H1 (cell line): ENCODE measurements at regions not wholly inside any gene's neighbourhood (a gene's known extent, or its start where the extent isn't known, plus 50 kb on each side); places are given as distances from the start of the nearest gene placed in this dataset.
A peak's percentile ranks its signal among the peaks of the same experiment; 100 is the strongest.

Source experiments
- CTCF ChIA-PET: fragments of 300-600 bp; sonication (Branson Sonifier 250); formaldehyde crosslinking; loops from one replicate; lab custom pipeline; 2021; ENCODE audit not compliant: partially characterized antibody; lab: Charles Lee
- POLR2A ChIA-PET: fragments of 300-600 bp; sonication (Branson Sonifier 250); formaldehyde crosslinking; loops from one replicate; lab custom pipeline; 2021; ENCODE audit warnings: inconsistent platforms; ENCODE audit not compliant: partially characterized antibody; lab: Charles Lee
- DNase-seq, 2 experiments: peaks; one replicate each; pipeline versions ENCODE4 v3.0.0 to v3.0.0-alpha.2; 2010 to 2022; ENCODE audit warnings: low spot score in 2 of 2, low read depth in 1 of 2, mixed read lengths in 1 of 2
- FAIRE-seq: peaks from 2 replicates; lab custom pipeline; 2011; peaks lifted over from hg19 to GRCh38; lab: Jason Lieb, UNC
- H2AFZ ChIP-seq: 2 replicates; pipeline ENCODE4 v1.8.1; 2012; ENCODE audit warnings: low read length, inconsistent platforms
- H2AK5ac ChIP-seq: 2 replicates; pipeline ENCODE4 v1.6.1; 2013; ENCODE audit warnings: low read depth, low read length
- H2BK120ac ChIP-seq: replicated peaks from 2 replicates; pipeline ENCODE3; 2013; ENCODE audit warnings: low read depth, low read length, inconsistent platforms
- H2BK12ac ChIP-seq: 2 replicates; pipeline ENCODE4 v1.6.1; 2013; ENCODE audit warnings: low read depth, low read length
- H2BK15ac ChIP-seq: 2 replicates; pipeline ENCODE4 v1.6.1; 2013; ENCODE audit warnings: low read length
- H2BK20ac ChIP-seq: 2 replicates; pipeline ENCODE4 v1.6.1; 2013; ENCODE audit warnings: low read length
- H2BK5ac ChIP-seq: 2 replicates; pipeline ENCODE4 v1.6.1; 2013; ENCODE audit warnings: low read depth, low read length
- H3K14ac ChIP-seq: 2 replicates; pipeline ENCODE4 v1.6.1; 2013; ENCODE audit warnings: inconsistent platforms; ENCODE audit not compliant: insufficient read length
- H3K18ac ChIP-seq: 2 replicates; pipeline ENCODE4 v1.6.1; 2013; ENCODE audit warnings: low read length; ENCODE audit errors: extremely low read depth
- H3K23ac ChIP-seq: 2 replicates; pipeline ENCODE4 v1.6.1; 2013; ENCODE audit warnings: inconsistent platforms; ENCODE audit not compliant: insufficient read length
- H3K23me2 ChIP-seq: 2 replicates; pipeline ENCODE4 v1.6.1; 2013; ENCODE audit warnings: low read depth, low read length
- H3K27ac ChIP-seq: 2 replicates; pipeline ENCODE4 v1.6.1; 2011; ENCODE audit warnings: low read depth, low read length, inconsistent platforms
- H3K27me3 ChIP-seq, 4 experiments: replicated peaks in 1 of 4; 1 replicate in 1 of 4; 2 replicates in 3 of 4; pipeline versions ENCODE4 v1.6.1 to v1.8.1; 2011 to 2013; ENCODE audit warnings: low read length in 3 of 4, mild to moderate bottlenecking in 3 of 4, inconsistent platforms in 2 of 4, mixed read lengths in 2 of 4, moderate library complexity in 1 of 4; ENCODE audit not compliant: control insufficient read depth in 3 of 4, insufficient read depth in 3 of 4; ENCODE audit errors: extremely low read depth in 1 of 4
- H3K36me3 ChIP-seq, 4 experiments: 2 replicates each; pipeline versions ENCODE4 v1.6.1 to v1.8.1; 2011 to 2013; ENCODE audit warnings: mild to moderate bottlenecking in 4 of 4, low read length in 3 of 4, moderate library complexity in 2 of 4, control low read depth in 1 of 4, inconsistent platforms in 1 of 4; ENCODE audit not compliant: insufficient read depth in 4 of 4, control insufficient read depth in 2 of 4
- H3K4ac ChIP-seq: replicated peaks from 2 replicates; pipeline ENCODE3; 2013; ENCODE audit warnings: low read length, low read depth, mixed read lengths, inconsistent platforms; ENCODE audit not compliant: insufficient read length
- H3K4me1 ChIP-seq, 4 experiments: replicated peaks in 1 of 4; 1 replicate in 1 of 4; 2 replicates in 3 of 4; pipeline versions ENCODE4 v1.6.1 to v1.8.1; 2011 to 2013; ENCODE audit warnings: low read length in 3 of 4, inconsistent platforms in 2 of 4, mixed read lengths in 1 of 4; ENCODE audit not compliant: insufficient read depth in 4 of 4, control insufficient read depth in 3 of 4
- H3K4me2 ChIP-seq, 2 experiments: 2 replicates each; pipeline versions ENCODE4 v1.6.1 to v1.8.1; 2011 to 2013; ENCODE audit warnings: low read depth in 2 of 2, low read length in 2 of 2, control low read depth in 1 of 2, inconsistent platforms in 1 of 2, mild to moderate bottlenecking in 1 of 2; ENCODE audit not compliant: insufficient read depth in 1 of 2
- H3K4me3 ChIP-seq, 4 experiments: fragments of 200-600, 300-600 bp in 1 of 4; sonication (generic), shearing (Covaris generic), sonication (Bioruptor Twin) in 1 of 4; 2 replicates each; pipeline versions ENCODE4 v1.5.1 to v1.8.1; 2011 to 2016; ENCODE audit warnings: low read length in 4 of 4, low read depth in 3 of 4, control low read depth in 2 of 4, inconsistent platforms in 2 of 4, mild to moderate bottlenecking in 2 of 4, mixed read lengths in 1 of 4, moderate library complexity in 1 of 4; ENCODE audit not compliant: insufficient read depth in 2 of 4; ENCODE audit errors: extremely low read depth in 1 of 4
- H3K56ac ChIP-seq: replicated peaks from 2 replicates; pipeline ENCODE3; 2013; ENCODE audit warnings: low read depth, mild to moderate bottlenecking, mixed read lengths, low read length, inconsistent platforms; ENCODE audit not compliant: insufficient read length
- H3K79me1 ChIP-seq: 2 replicates; pipeline ENCODE4 v1.6.1; 2013; ENCODE audit warnings: low read depth, low read length, control low read depth
- H3K79me2 ChIP-seq, 2 experiments: 2 replicates each; pipeline versions ENCODE4 v1.6.1 to v1.8.1; 2012 to 2013; ENCODE audit warnings: low read length in 2 of 2, mild to moderate bottlenecking in 2 of 2, inconsistent platforms in 1 of 2; ENCODE audit not compliant: insufficient read depth in 2 of 2, control insufficient read depth in 1 of 2
- H3K9ac ChIP-seq, 4 experiments: replicated peaks in 1 of 4; 1 replicate in 1 of 4; 2 replicates in 3 of 4; pipeline versions ENCODE4 v1.6.1 to v1.8.1; 2011 to 2013; ENCODE audit warnings: low read depth in 3 of 4, low read length in 3 of 4, control low read depth in 2 of 4, mild to moderate bottlenecking in 2 of 4, moderate library complexity in 2 of 4, inconsistent platforms in 1 of 4; ENCODE audit errors: extremely low read depth in 1 of 4
- H3K9me3 ChIP-seq, 2 experiments: 2 replicates each; pipeline versions ENCODE4 v1.6.1 to v1.8.1; 2012 to 2013; ENCODE audit warnings: mild to moderate bottlenecking in 2 of 2, moderate library complexity in 2 of 2, control low read depth in 1 of 2, inconsistent platforms in 1 of 2, low read depth in 1 of 2, low read length in 1 of 2, mixed read lengths in 1 of 2; ENCODE audit not compliant: insufficient read depth in 2 of 2
- H4K20me1 ChIP-seq, 2 experiments: replicated peaks in 1 of 2; 2 replicates each; pipeline versions ENCODE3 to v1.8.1; 2011 to 2013; ENCODE audit warnings: inconsistent platforms in 2 of 2, low read length in 2 of 2, mild to moderate bottlenecking in 1 of 2; ENCODE audit not compliant: insufficient read depth in 2 of 2, control insufficient read depth in 1 of 2
- H4K5ac ChIP-seq: 2 replicates; pipeline ENCODE4 v1.6.1; 2013; ENCODE audit warnings: low read length, low read depth, mixed read lengths, inconsistent platforms; ENCODE audit not compliant: insufficient read length
- H4K8ac ChIP-seq: 2 replicates; pipeline ENCODE4 v1.8.0; 2013; ENCODE audit warnings: mild to moderate bottlenecking, moderate library complexity, low read length, inconsistent platforms; ENCODE audit not compliant: insufficient read depth; ENCODE audit errors: extremely low read depth
- H4K91ac ChIP-seq: replicated peaks from 2 replicates; pipeline ENCODE3; 2013; ENCODE audit warnings: low read length, mixed read lengths, inconsistent platforms; ENCODE audit not compliant: insufficient read length
- ASH2L ChIP-seq: fragments of 200-600, 300-600 bp; sonication (generic); IDR thresholded peaks from one replicate; pipeline ENCODE4 v1.7.1; 2017; ENCODE audit warnings: low read length
- BCL11A ChIP-seq, 2 experiments: IDR thresholded peaks; one replicate each; pipeline ENCODE4 v1.6.1; 2011; ENCODE audit warnings: low read depth in 2 of 2, low read length in 2 of 2, mild to moderate bottlenecking in 2 of 2
- CTBP2 ChIP-seq: IDR thresholded peaks from 2 replicates; pipeline ENCODE4 v1.7.0; 2011; ENCODE audit warnings: borderline replicate concordance, mild to moderate bottlenecking, moderate library complexity, mixed read lengths, low read length; ENCODE audit not compliant: insufficient read depth, insufficient read length
- HDAC6 ChIP-seq: IDR thresholded peaks from one replicate; pipeline ENCODE4 v1.7.1; 2012; ENCODE audit warnings: low read depth, mild to moderate bottlenecking, inconsistent platforms, low read length, moderate library complexity
- JUN ChIP-seq: IDR thresholded peaks from 2 replicates; pipeline ENCODE4 v1.6.1; 2011; ENCODE audit warnings: low read depth, mild to moderate bottlenecking, improper control_type of control experiment, low read length
- PHF8 ChIP-seq: fragments of 200-600 bp; sonication (generic); conservative IDR thresholded peaks from 2 replicates; pipeline ENCODE4 v1.7.1; 2012; ENCODE audit warnings: low read depth, mild to moderate bottlenecking, inconsistent platforms, low read length, moderate library complexity
- SIRT6 ChIP-seq: IDR thresholded peaks from one replicate; pipeline ENCODE4 v1.7.1; 2012; ENCODE audit warnings: low read length, inconsistent platforms
- SP4 ChIP-seq: IDR thresholded peaks from 2 replicates; pipeline ENCODE4 v1.6.1; 2012; ENCODE audit warnings: low read length, inconsistent platforms
- SRF ChIP-seq: IDR thresholded peaks from 2 replicates; pipeline ENCODE4 v1.6.1; 2011; ENCODE audit warnings: mild to moderate bottlenecking, low read depth, low read length, moderate library complexity
- TAF1 ChIP-seq: IDR thresholded peaks from 2 replicates; pipeline ENCODE4 v1.6.1; 2011; ENCODE audit warnings: mild to moderate bottlenecking, low read depth, low read length
- TBP ChIP-seq: IDR thresholded peaks from 2 replicates; pipeline ENCODE4 v1.6.1; 2011; ENCODE audit warnings: low read depth, low read length, improper control_type of control experiment
- WGBS, 2 experiments: shearing (Covaris generic) in 1 of 2; methylation state at CpG; one replicate each; pipeline versions ENCODE4 v1.1.6 to v1.1.7; 2013 to 2015; ENCODE audit warnings: low lambda C conversion rate in 2 of 2, mixed read lengths in 2 of 2, inconsistent platforms in 1 of 2, low coverage in 1 of 2, missing lambda C conversion rate in 1 of 2; ENCODE audit not compliant: insufficient replicate concordance in 2 of 2, insufficient coverage in 1 of 2, insufficient read length in 1 of 2; ENCODE audit errors: extremely low coverage in 1 of 2, missing lambda C conversion rate in 1 of 2; 5-methylcytosine and 5-hydroxymethylcytosine counted together

GRCh38 chr2:186101616-186102015 is 363.0 kb downstream of the FSIP2 start:
- no peak overlapping the region for H4K5ac ChIP-seq

More at GRCh38 chr2:186101616-186102015, 363.0 kb downstream of the FSIP2 start:
- no peak overlapping the region for H4K91ac ChIP-seq
- no peak overlapping the region for H2AFZ ChIP-seq
- H2AK5ac ChIP-seq = no peak overlapping the region
- H2BK12ac ChIP-seq = no peak overlapping the region
- no peaks in the 10 kb centered on the region for H3K27me3 ChIP-seq
- H4K8ac ChIP-seq = no peak overlapping the region
- H3K18ac ChIP-seq = no peak overlapping the region
- H2BK120ac ChIP-seq = no peak overlapping the region
- H3K36me3 ChIP-seq = no peaks in the 10 kb centered on the region; a peak in 1 of 8 replicates
- no peak overlapping the region for H3K9ac ChIP-seq
- 0 out of 2 replicates have a peak overlapping the region, but pooled peaks have one; percentile 27 for H2BK20ac ChIP-seq
- ChIA-PET CTCF (no interaction called here), POLR2A (no interaction called here)
- H3K9me3 ChIP-seq = no peaks in the 10 kb centered on the region
- H3K4ac ChIP-seq = no peak overlapping the region
- no peak for FAIRE-seq
- 0 out of 7 replicates have a peak, but pooled peaks cover 0 to 2% (median 0%) of the 10 kb centered on the region in 4 experiments for H3K4me1 ChIP-seq
- no peak overlapping the region for H3K23ac ChIP-seq
- H3K4me3 ChIP-seq = no peak overlapping the region
- DNase-seq = no peak
- H3K14ac ChIP-seq = no peak overlapping the region
- TF ChIP-seq CTBP2 (no peak), HDAC6 (no peak), TBP (no peak), SRF (no peak), TAF1 (no peak), JUN (no peak), BCL11A (IDR thresholded peaks at IDR 0.05; ENCODE audit: low read depth in 2 of 2, low read length in 2 of 2) (no peak), PHF8 (no peak), SP4 (no peak), ASH2L (no peak), SIRT6 (no peak)
- H4K20me1 ChIP-seq = no peaks in the 10 kb centered on the region
- WGBS, 2 experiments = 96% methylated on average over 3 of the region's 3 CpGs; no CpG with 5 or more reads in 1 of the 2 experiments
- H3K4me2 ChIP-seq = no peak overlapping the region
- H3K23me2 ChIP-seq = no peaks in the 10 kb centered on the region
- no peaks in the 10 kb centered on the region for H3K79me2 ChIP-seq
- no peak overlapping the region for H3K56ac ChIP-seq
- no peak overlapping the region for H2BK15ac ChIP-seq
- no peaks in the 10 kb centered on the region for H3K79me1 ChIP-seq
- no peak overlapping the region for H2BK5ac ChIP-seq
- no peak overlapping the region for H3K27ac ChIP-seq
